Right ventricle myocardium superior (tissue), 1 donor: ENCODE measurements at regions not wholly inside any gene's neighbourhood (a gene's known extent, or its start where the extent isn't known, plus 50 kb on each side); places are given as distances from the start of the nearest gene placed in this dataset.
"Not testable (repeated sequence)": the region's sequence is repeated elsewhere in the genome, so short reads cannot be mapped to it uniquely, and the experiment has no call there.

Experiments used
- ATAC-seq: fragments of 200-7000 bp; cut with Tn5 transposase; one replicate; pipeline ENCODE4 v1.9.1; 2020; ENCODE audit warnings: mild to moderate bottlenecking; ENCODE audit not compliant: poor library complexity
- DNase-seq: peaks from one replicate; pipeline ENCODE4 v3.0.0-alpha.2; 2020
- intact Hi-C: fragments of 100-400 bp; cut with DNase I; formaldehyde crosslinking; loops from one replicate; pipeline ENCODE4 v1.11.2; 2022
- donor health status: DM: no; HTN: yes; CAD: no; lungs with severe emphysema.

- intact Hi-C loops = no loop called here
- DNase-seq (peak; percentile 63), ATAC-seq (peak; percentile 94)
Measured at GRCh38 chr6:3919130-3919628, 70.0 kb downstream of the FAM50B start.

GRCh38 chr6:3919849-3920248 is 70.7 kb downstream of the FAM50B start:
- intact Hi-C loops = no loop called here
- ATAC-seq (peak; percentile 6), DNase-seq (no peak)

DNA sequence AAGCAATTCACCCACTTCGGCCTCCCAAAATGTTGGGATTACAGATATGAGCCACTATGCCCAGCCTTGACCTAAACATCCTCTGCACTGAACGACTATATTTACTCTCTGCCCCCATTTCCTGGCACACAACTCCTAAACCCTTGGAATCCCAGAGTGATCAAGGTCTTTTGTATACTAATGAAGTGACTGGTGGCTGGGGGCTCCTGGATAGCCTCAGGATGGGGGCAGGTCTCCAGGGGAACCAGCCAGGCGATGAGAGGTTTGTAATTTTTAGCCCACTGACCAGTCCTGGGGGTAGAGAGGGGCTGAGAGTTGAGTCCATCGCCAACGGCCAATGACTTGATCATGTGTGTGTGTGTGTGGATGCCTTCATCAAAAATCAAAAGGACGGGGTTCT is 71.1 kb downstream of the FAM50B start:
- intact Hi-C loops = no loop called here
- ATAC-seq (no peak), DNase-seq (no peak)

DNA sequence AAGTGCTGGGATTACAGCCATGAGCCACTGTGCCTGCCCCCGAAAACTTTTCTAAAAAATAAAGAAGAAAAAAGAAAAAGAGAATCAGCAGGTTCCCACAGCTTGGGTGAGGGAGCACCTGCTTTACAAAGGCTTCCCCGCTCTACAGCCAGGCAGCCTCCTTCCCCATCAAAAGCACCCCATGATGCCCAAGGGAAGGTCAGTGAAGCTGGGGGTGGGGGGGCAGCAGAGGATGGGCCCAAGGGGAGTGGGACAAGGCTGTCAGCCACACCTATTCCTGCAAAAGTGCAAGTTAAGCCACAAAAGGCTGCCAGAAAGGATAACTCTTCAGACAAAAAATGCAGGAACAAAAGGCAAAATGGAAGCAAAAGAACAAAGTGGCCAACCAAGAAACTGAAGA is 72.5 kb downstream of the FAM50B start:
- intact Hi-C loops = no loop called here

GRCh38 chr6:3922619-3923018 is 73.4 kb downstream of the FAM50B start:
- DNase-seq, ATAC-seq, intact Hi-C loops: not testable (repeated sequence)

More for the DNA sequence above, 72.5 kb downstream of the FAM50B start:
- ATAC-seq (no peak), DNase-seq (no peak)

DNA sequence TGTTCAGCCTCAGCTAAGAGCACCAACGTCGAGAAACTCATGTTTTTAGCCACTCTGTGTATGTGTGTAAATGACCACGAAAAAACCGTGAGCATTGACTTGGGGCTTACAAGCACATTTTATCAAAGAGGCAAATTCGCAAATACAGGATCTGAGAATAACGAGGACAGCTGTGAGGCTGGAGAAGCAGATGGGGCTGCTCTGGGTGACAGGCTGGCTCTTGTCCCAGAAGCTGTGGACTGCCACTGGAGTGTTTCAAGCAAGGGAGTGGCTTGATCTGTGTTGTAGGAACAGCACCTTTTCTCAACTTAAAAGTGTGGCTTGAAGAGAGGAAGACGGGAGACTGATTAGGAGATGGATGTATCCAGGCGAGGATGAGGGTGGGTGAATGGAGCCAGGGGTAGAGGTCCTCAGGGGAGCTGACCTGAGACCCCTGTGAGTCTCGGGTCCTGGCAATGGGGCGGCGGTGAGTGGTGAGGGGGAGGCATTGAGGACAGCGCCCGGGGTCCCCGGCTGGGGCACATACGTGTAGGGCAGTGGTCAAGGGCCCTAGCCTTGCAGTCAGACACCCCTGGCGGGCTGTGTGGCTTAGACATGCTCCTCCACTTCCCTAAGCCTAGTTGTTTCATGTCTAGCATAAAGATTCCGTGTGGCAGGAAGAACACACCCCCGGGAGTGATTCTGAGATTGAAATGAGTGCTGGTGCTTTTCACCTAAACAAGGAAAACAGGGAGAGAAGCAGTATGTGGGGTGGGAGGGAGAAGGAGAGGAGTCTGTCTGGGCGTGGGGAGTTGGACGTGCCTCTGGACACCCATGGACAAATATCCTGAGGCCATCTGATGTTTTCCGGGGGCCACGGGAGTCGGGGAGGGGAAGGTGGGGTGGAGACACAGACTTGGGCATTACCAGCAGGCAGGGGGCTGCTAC is 76.3 kb downstream of the FAM50B start:
- DNase-seq = peak; percentile 86
- ATAC-seq = peak; percentile 94
- intact Hi-C loops = not testable (repeated sequence)

DNA sequence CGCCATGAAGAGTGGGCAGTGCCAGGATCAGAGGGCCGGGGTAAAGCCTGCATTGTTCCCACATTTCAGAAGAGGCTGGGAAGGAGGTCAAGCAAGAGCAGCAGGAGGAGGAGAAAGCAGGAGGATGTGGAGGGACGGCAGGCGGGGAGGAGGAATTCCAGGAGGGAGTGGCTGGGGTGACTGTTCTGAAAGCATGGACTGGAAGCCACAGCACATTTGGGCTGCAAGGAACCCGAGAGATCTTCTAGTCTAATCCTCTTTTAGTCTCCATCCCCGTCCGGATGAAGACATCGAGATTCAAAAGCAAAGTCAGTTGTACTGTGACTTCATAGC is 76.9 kb downstream of the FAM50B start:
- intact Hi-C loops = no loop called here
- ATAC-seq (peak; percentile 82), DNase-seq (peak; percentile 64)

GRCh38 chr6:3928111-3928510 is 78.9 kb downstream of the FAM50B start:
- intact Hi-C loops = no loop called here
- ATAC-seq (no peak), DNase-seq (no peak)

- DNase-seq = peak; percentile 53
- intact Hi-C loops = no loop called here
- ATAC-seq = no peak
Measured at GRCh38 chr6:3929281-3929798, 80.2 kb downstream of the FAM50B start.

- DNase-seq (no peak), ATAC-seq (no peak)
- intact Hi-C loops = no loop called here
Measured at GRCh38 chr6:3937438-3937837, 88.3 kb downstream of the FAM50B start.

- DNase-seq = no peak
- no peak for ATAC-seq
- intact Hi-C loops = no loop called here
Measured at GRCh38 chr6:3938715-3939367, 89.7 kb downstream of the FAM50B start.

- no peak for DNase-seq
- ATAC-seq = no peak
- intact Hi-C loops = no loop called here
Measured at GRCh38 chr6:3939368-3939958, 90.3 kb downstream of the FAM50B start.

DNA sequence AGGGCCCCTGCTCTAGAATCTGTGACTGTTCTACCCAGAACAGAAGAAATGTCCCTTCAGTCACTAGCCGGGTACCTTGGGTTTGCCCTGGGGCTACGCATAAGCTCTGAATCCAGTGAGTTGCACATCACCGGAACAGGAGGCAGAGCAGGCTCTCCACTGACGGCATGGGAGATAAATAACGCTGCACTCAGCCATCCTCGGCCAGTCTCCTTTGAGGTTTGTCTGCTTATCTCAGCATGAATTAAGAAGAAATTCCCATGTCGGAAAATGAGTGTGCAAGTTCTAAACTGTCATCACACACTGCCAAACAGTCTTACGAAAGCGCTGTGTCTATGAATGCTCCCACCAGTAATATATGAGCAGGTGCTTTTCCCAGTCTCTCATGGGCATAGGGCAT is 90.8 kb downstream of the FAM50B start:
- intact Hi-C loops = no loop called here
- no peak for DNase-seq
- peak; percentile 45 for ATAC-seq

- no peak for ATAC-seq
- intact Hi-C loops = no loop called here
Measured at GRCh38 chr6:3940703-3941102, 91.5 kb downstream of the FAM50B start.

DNA sequence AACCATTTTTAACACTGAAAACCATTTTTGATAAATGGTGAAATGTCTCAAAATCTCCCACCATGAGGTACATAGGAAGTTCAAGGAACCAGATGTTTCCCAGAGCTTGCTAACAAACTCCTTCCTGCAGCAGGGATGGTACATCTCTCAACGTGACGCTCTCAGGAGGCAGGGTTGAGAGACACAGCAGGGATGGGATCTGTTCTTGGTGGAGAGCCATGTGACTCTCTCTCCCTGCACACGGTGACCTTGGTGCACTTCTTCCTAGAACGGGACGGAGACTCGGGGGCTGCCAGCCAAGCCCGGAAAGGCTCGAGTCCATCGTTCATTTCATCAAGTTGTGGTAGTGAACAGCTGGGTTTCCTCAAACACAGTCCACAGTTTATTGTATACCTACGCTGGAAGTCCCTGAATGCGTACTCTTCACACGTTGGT is 94.2 kb downstream of the FAM50B start:
- intact Hi-C loops = no loop called here
- ATAC-seq = no peak
- DNase-seq = peak; percentile 80

More at GRCh38 chr6:3940703-3941102, 91.5 kb downstream of the FAM50B start:
- no peak for DNase-seq

DNA sequence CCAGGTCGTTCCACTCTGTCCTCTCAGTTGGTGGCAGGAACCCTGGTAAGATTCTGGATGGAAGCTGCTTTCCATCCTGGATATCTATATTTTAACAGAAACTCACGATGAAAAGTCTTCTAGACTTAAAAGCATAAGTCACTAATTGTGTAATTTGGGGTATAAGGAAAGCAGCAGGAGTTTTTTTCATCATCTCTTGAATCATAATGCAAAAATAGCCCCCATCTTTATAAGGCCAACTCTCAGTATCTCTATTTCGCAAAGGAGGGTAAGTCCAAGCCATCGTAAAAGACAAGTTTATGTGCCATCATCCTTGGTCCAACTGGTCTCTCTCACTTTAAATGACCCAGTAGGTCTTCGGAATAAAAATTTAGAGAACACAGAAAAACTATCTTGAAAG is 95.1 kb downstream of the FAM50B start:
- intact Hi-C loops = no loop called here
- ATAC-seq (no peak), DNase-seq (no peak)

DNA sequence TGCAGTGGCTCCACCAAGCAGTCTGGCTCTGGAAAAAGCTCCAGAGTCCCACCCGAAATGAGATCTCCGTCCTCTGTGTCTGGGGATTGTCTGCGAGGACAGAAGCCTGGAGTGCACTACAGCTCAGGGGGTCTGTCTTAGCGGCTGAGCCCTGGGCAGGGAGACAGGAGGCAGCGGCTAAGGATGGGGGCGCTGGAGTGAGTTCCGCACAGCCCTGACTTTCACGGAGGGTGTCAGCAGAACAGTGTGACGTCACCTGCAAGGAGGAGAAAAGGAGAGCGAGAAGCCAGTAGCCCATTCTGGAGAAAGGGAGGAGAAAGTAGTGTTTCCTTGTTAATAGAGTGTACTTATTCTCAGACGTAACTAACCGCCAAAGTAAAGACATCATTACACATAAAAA is 97.6 kb downstream of the FAM50B start:
- ATAC-seq = peak; percentile 34
- no peak for DNase-seq
- intact Hi-C loops = no loop called here

GRCh38 chr6:3948866-3949265 is 99.7 kb downstream of the FAM50B start:
- intact Hi-C loops = no loop called here
- ATAC-seq (no peak), DNase-seq (no peak)

DNA sequence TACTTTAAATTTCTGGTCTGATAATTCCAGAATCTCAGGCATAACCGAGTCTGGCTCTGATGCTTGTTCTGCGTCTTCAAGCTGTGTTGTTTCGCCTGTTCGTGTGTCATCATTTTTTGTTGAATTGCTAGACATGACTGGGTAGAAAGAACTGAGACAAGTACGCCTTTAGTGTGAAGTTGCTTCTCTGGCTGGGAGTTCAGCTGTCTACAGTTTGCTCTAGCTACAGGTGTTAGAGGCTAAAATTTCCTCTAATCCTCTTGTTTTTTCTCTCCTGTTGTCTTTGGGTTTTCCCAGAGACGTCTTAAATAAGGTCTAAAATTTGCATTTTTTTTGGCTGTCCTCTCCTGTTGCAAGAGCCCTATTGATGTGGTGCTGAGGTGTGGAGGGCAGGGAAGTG is 100.3 kb downstream of the FAM50B start:
- intact Hi-C loops = no loop called here
- ATAC-seq (no peak), DNase-seq (no peak)
